ENCODE measurements at regions not wholly inside any gene's neighbourhood (a gene's known extent, or its start where the extent isn't known, plus 50 kb on each side); places are given as distances from the start of the nearest gene placed in this dataset.

- TF ChIP-seq JUND (IDR thresholded peaks at IDR 0.05) (no peak), MAX (IDR thresholded peaks at IDR 0.05; ENCODE audit: low read depth) (no peak), REST (IDR thresholded peaks at IDR 0.05; ENCODE audit: low read depth, low read length) (no peak), NFIC (IDR thresholded peaks at IDR 0.05; ENCODE audit: borderline replicate concordance) (no peak), RFX5 (IDR thresholded peaks at IDR 0.05; ENCODE audit: low read length) (no peak), YY1 (IDR thresholded peaks at IDR 0.05; ENCODE audit: low read depth) (no peak), RAD21 (IDR thresholded peaks at IDR 0.05; ENCODE audit: low read length) (no peak), NRF1 (IDR thresholded peaks at IDR 0.05; ENCODE audit: low read depth, low read length) (no peak), GATA2 (CRISPR knock-in tag; IDR thresholded peaks at IDR 0.05) (no peak), MXI1 (IDR thresholded peaks at IDR 0.05; ENCODE audit: low read depth, low read length) (no peak), RXRA (IDR thresholded peaks at IDR 0.05; ENCODE audit: borderline replicate concordance, low read depth) (no peak), POLR2AphosphoS5 (IDR thresholded peaks at IDR 0.05; ENCODE audit: low read depth, low read length) (no peak), FOSL2 (IDR thresholded peaks at IDR 0.05; ENCODE audit: borderline replicate concordance, low read depth) (no peak)
- TF ChIP-seq, protein P1, sequence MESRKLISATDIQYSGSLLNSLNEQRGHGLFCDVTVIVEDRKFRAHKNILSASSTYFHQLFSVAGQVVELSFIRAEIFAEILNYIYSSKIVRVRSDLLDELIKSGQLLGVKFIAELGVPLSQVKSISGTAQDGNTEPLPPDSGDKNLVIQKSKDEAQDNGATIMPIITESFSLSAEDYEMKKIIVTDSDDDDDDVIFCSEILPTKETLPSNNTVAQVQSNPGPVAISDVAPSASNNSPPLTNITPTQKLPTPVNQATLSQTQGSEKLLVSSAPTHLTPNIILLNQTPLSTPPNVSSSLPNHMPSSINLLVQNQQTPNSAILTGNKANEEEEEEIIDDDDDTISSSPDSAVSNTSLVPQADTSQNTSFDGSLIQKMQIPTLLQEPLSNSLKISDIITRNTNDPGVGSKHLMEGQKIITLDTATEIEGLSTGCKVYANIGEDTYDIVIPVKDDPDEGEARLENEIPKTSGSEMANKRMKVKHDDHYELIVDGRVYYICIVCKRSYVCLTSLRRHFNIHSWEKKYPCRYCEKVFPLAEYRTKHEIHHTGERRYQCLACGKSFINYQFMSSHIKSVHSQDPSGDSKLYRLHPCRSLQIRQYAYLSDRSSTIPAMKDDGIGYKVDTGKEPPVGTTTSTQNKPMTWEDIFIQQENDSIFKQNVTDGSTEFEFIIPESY (IDR thresholded peaks at IDR 0.05; ENCODE audit: borderline replicate concordance, low read depth) = no peak
- TF ChIP-seq, protein P2, sequence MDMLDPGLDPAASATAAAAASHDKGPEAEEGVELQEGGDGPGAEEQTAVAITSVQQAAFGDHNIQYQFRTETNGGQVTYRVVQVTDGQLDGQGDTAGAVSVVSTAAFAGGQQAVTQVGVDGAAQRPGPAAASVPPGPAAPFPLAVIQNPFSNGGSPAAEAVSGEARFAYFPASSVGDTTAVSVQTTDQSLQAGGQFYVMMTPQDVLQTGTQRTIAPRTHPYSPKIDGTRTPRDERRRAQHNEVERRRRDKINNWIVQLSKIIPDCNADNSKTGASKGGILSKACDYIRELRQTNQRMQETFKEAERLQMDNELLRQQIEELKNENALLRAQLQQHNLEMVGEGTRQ (IDR thresholded peaks at IDR 0.05; ENCODE audit: borderline replicate concordance, low read depth, low read length) = no peak
- TF ChIP-seq, protein P3, sequence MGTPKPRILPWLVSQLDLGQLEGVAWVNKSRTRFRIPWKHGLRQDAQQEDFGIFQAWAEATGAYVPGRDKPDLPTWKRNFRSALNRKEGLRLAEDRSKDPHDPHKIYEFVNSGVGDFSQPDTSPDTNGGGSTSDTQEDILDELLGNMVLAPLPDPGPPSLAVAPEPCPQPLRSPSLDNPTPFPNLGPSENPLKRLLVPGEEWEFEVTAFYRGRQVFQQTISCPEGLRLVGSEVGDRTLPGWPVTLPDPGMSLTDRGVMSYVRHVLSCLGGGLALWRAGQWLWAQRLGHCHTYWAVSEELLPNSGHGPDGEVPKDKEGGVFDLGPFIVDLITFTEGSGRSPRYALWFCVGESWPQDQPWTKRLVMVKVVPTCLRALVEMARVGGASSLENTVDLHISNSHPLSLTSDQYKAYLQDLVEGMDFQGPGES (IDR thresholded peaks at IDR 0.05; ENCODE audit: low read depth, low read length) = no peak
- TF ChIP-seq, protein P4, sequence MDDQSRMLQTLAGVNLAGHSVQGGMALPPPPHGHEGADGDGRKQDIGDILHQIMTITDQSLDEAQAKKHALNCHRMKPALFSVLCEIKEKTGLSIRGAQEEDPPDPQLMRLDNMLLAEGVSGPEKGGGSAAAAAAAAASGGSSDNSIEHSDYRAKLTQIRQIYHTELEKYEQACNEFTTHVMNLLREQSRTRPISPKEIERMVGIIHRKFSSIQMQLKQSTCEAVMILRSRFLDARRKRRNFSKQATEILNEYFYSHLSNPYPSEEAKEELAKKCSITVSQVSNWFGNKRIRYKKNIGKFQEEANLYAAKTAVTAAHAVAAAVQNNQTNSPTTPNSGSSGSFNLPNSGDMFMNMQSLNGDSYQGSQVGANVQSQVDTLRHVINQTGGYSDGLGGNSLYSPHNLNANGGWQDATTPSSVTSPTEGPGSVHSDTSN (IDR thresholded peaks at IDR 0.05) = no peak
- no peaks in the 10 kb centered on the region for H3K36me3 ChIP-seq (replicated peaks in 1 of 2; ENCODE audit: control insufficient read depth in 1 of 2, insufficient read depth in 2 of 2, low read length in 1 of 2)
- no peak overlapping the region for H3K4me3 ChIP-seq (ENCODE audit: low read depth in 2 of 2, low read length in 1 of 2)
- ChIA-PET CTCF (interaction anchor here (1.1 to 4.3 kb wide), 3 partner anchors 55 to 171 kb away, joined by 3 to 32 read pairs (median 5); partner anchors contain the start of gene TRPC7), POLR2A (no interaction called here)
- H3K79me2 ChIP-seq (ENCODE audit: insufficient read depth) = no peaks in the 10 kb centered on the region
- DNase-seq = no peak
- H3F3A ChIP-seq (replicated peaks; ENCODE audit: insufficient read depth) = no peaks in the 10 kb centered on the region
- H3K4me2 ChIP-seq = no peak overlapping the region
- H3K9ac ChIP-seq = no peak overlapping the region
- H3K9me3 ChIP-seq = no peaks in the 10 kb centered on the region
- WGBS (ENCODE audit: low lambda C conversion rate) = 23% methylated on average over 5 of the region's 5 CpGs
- H3K27me3 ChIP-seq (ENCODE audit: insufficient read depth) = no peaks in the 10 kb centered on the region; the same call in 1 of the 2 replicates
- H3K4me1 ChIP-seq (ENCODE audit: control insufficient read depth in 1 of 2, insufficient read depth in 2 of 2, low read depth in 1 of 2, low read length in 1 of 2) = peaks cover 0 to 4% of the 10 kb centered on the region in 2 experiments; a peak in 1 of 4 replicates
- H3K9me2 ChIP-seq = no peaks in the 10 kb centered on the region
- no peak overlapping the region for H3K27ac ChIP-seq (ENCODE audit: low read depth in 2 of 2, low read length in 1 of 2)
- no peaks in the 10 kb centered on the region for H4K20me1 ChIP-seq (ENCODE audit: insufficient read depth)
- H2AFZ ChIP-seq (ENCODE audit: low read depth) = no peak overlapping the region
These were observed 55.0 kb upstream of the TRPC7 start for GRCh38 chr5:136420168-136420898.

All from SK-N-SH (cell line).